PC-9 (cell line): ENCODE measurements at regions not wholly inside any gene's neighbourhood (a gene's known extent, or its start where the extent isn't known, plus 50 kb on each side); places are given as distances from the start of the nearest gene placed in this dataset.

ENCODE experiments used
- BruUV-seq: library from RNA; stranded (reverse); fragments of 400-500 nt; replicated peaks from 2 replicates; lab custom pipeline; 2021; lab: Mats Ljungman, UMichigan
- CTCF ChIA-PET: fragments of 300-600 bp; sonication (Branson Sonifier 250); formaldehyde crosslinking; loops from one replicate; lab custom pipeline; 2022; ENCODE audit warnings: antibody characterized with exemption; lab: Charles Lee
- POLR2A ChIA-PET: fragments of 300-600 bp; sonication (Branson Sonifier 250); formaldehyde crosslinking; loops from one replicate; lab custom pipeline; 2022; ENCODE audit warnings: antibody characterized with exemption; ENCODE audit not compliant: unreplicated experiment; lab: Charles Lee
- DNase-seq, 2 experiments: peaks; one replicate each; pipeline versions ENCODE4 v3.0.0 to v3.0.0-alpha.2; 2015 to 2022; ENCODE audit warnings: mixed read lengths in 1 of 2
- H2AFZ ChIP-seq: fragments of 200-600 bp; sonication (generic); 2 replicates; pipeline ENCODE4 v1.8.1; 2017; ENCODE audit warnings: antibody characterized with exemption
- H3F3A ChIP-seq: fragments of 200-600 bp; sonication (generic); 2 replicates; pipeline ENCODE4 v1.8.1; 2017; ENCODE audit warnings: antibody characterized with exemption, mild to moderate bottlenecking, low read depth; ENCODE audit not compliant: insufficient read depth
- H3K27ac ChIP-seq: fragments of 200-600 bp; sonication (generic); 2 replicates; pipeline ENCODE4 v1.6.1; 2016; ENCODE audit warnings: mixed run types
- H3K27me3 ChIP-seq: fragments of 200-600 bp; sonication (generic); 2 replicates; pipeline ENCODE4 v1.6.1; 2016; ENCODE audit warnings: low read depth, mixed run types; ENCODE audit not compliant: insufficient read depth
- H3K36me3 ChIP-seq: fragments of 200-600 bp; sonication (generic); 2 replicates; pipeline ENCODE4 v1.6.1; 2016; ENCODE audit warnings: low read depth, mixed run types
- H3K4me1 ChIP-seq: fragments of 200-600 bp; sonication (generic); replicated peaks from 2 replicates; pipeline ENCODE4 v1.6.1; 2016; ENCODE audit warnings: mixed run types; ENCODE audit not compliant: insufficient read depth
- H3K4me2 ChIP-seq: fragments of 200-600 bp; sonication (generic); 2 replicates; pipeline ENCODE4 v1.6.1; 2017; ENCODE audit warnings: mixed run types
- H3K4me3 ChIP-seq: fragments of 200-600 bp; sonication (generic); 2 replicates; pipeline ENCODE4 v1.6.1; 2016; ENCODE audit warnings: mixed run types
- H3K79me2 ChIP-seq: fragments of 200-600 bp; sonication (generic); 2 replicates; pipeline ENCODE4 v1.6.1; 2017; ENCODE audit warnings: low read depth, mixed run types
- H3K9me2 ChIP-seq: fragments of 200-600 bp; sonication (generic); 2 replicates; pipeline ENCODE4 v1.8.1; 2017; ENCODE audit warnings: mild to moderate bottlenecking; ENCODE audit not compliant: insufficient read depth
- H3K9me3 ChIP-seq: fragments of 200-600 bp; sonication (generic); 2 replicates; pipeline ENCODE4 v1.8.1; 2016; ENCODE audit warnings: low read depth; ENCODE audit not compliant: insufficient read depth
- H4K20me1 ChIP-seq: fragments of 200-600 bp; sonication (generic); 2 replicates; pipeline ENCODE4 v1.8.1; 2017; ENCODE audit not compliant: insufficient read depth
- CTCF ChIP-seq: fragments of 200-600 bp; sonication (generic); conservative IDR thresholded peaks from 2 replicates; pipeline ENCODE4 v1.6.1; 2017; ENCODE audit warnings: mixed run types, antibody characterized with exemption, mild to moderate bottlenecking, moderate library complexity
- EZH2 ChIP-seq: fragments of 200-600 bp; sonication (generic); IDR thresholded peaks from 2 replicates; pipeline ENCODE4 v1.8.0; 2017; ENCODE audit warnings: antibody characterized with exemption, low read depth
- intact Hi-C: fragments of 100-400 bp; cut with micrococcal nuclease; formaldehyde crosslinking; loops from one replicate; pipeline ENCODE4 v1.10.0; 2022; ENCODE audit not compliant: unreplicated experiment

DNA sequence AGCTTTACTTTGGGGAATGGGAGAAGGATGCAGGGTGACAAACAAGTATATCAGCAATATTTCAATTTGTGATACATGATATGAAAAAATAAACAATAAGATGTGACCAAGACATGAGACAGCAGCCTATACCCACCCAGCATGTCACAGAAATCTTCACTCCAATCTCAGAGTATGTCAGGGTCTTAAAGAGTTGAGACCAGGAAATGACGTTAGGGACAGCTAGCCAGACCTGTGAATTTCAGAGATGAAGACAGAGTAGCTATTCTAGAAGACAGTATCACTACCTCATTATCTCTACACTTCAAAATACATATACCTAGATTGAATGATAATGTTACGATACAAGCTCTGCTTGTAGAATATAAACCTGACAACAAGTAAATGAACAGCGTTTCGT, 282.8 kb downstream of the ZEB2 start:
- Histone ChIP-seq H3K4me1 (peaks cover 14% of the 10 kb centered on the region), H3K27me3 (no peaks in the 10 kb centered on the region), H3F3A (no peaks in the 10 kb centered on the region), H3K79me2 (no peaks in the 10 kb centered on the region), H3K27ac (no peak overlapping the region), H3K9me3 (no peaks in the 10 kb centered on the region), H3K4me3 (no peak overlapping the region), H3K4me2 (no peak overlapping the region), H3K9me2 (no peaks in the 10 kb centered on the region), H2AFZ (no peak overlapping the region), H4K20me1 (no peaks in the 10 kb centered on the region), H3K36me3 (no peaks in the 10 kb centered on the region)
- DNase-seq = no peak
- BruUV-seq = no TSS peak
- intact Hi-C loops = no loop called here
- ChIA-PET CTCF (no interaction called here), POLR2A (no interaction called here)
- TF ChIP-seq EZH2 = no peak
- no peak for TF ChIP-seq CTCF

DNA sequence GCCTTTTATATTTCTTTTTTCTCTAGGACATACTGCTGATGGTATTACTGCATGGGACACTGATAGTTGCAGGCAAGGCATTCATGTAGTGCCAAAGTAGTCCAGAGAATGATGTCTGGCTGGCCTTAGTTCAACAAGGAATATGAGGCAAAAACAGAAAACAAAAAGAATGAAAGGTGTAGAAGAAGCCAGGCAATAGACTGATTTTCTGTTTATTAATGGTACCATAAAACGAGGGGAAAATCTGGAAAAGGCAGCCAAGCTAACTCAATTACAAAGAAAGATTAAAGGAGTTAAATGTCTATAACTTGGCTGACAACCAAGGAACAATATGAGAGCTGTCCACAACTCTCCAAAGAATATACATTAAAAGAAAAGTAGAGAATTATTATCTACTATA, 284.9 kb downstream of the ZEB2 start:
- H3K27me3 ChIP-seq = no peaks in the 10 kb centered on the region
- intact Hi-C loops = no loop called here
- peaks cover under 1% of the 10 kb centered on the region; the same call in 1 of the 2 replicates for H3K4me1 ChIP-seq
- no peaks in the 10 kb centered on the region for H3K9me3 ChIP-seq
- no peak overlapping the region for H3K4me2 ChIP-seq
- H3F3A ChIP-seq = no peaks in the 10 kb centered on the region
- no peak overlapping the region for H3K27ac ChIP-seq
- ChIA-PET CTCF (no interaction called here), POLR2A (no interaction called here)
- no peak overlapping the region for H2AFZ ChIP-seq
- H3K79me2 ChIP-seq = no peaks in the 10 kb centered on the region
- no peaks in the 10 kb centered on the region for H3K9me2 ChIP-seq
- BruUV-seq = no TSS peak
- TF ChIP-seq EZH2 (no peak), CTCF (no peak)
- no peak for DNase-seq
- H3K36me3 ChIP-seq = no peaks in the 10 kb centered on the region
- no peaks in the 10 kb centered on the region for H4K20me1 ChIP-seq
- no peak overlapping the region for H3K4me3 ChIP-seq

DNA sequence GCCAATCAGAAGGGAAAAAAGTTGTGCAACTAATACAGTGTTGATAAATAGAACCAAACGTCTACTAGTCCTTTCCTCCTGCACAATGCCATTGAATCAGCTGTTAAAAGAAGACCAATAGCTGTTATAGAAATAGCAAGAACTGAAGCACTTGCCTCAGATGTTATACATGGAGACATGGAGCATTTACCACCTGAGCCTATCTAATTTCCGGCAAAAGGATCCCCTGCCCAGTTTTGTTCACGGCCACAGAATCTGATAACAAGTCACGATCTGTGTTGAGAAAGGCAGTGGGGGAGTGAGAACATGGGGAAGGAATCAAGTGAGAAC, 285.4 kb downstream of the ZEB2 start:
- no peaks in the 10 kb centered on the region for H3K9me3 ChIP-seq
- intact Hi-C loops = no loop called here
- no TSS peak for BruUV-seq

More for the DNA sequence above, 285.4 kb downstream of the ZEB2 start:
- no peak overlapping the region for H3K4me3 ChIP-seq
- H3K4me1 ChIP-seq = no peaks in the 10 kb centered on the region
- H3K27me3 ChIP-seq = no peaks in the 10 kb centered on the region
- H3K4me2 ChIP-seq = no peak overlapping the region
- H3F3A ChIP-seq = no peaks in the 10 kb centered on the region
- no peak for DNase-seq
- H3K27ac ChIP-seq = no peak overlapping the region
- ChIA-PET POLR2A (no interaction called here), CTCF (no interaction called here)
- H3K9me2 ChIP-seq = no peaks in the 10 kb centered on the region
- H3K79me2 ChIP-seq = no peaks in the 10 kb centered on the region
- no peaks in the 10 kb centered on the region for H3K36me3 ChIP-seq
- H4K20me1 ChIP-seq = no peaks in the 10 kb centered on the region
- H2AFZ ChIP-seq = no peak overlapping the region
- TF ChIP-seq CTCF (no peak), EZH2 (no peak)
